Esophagus muscularis mucosa (tissue), 2 donors: ENCODE measurements at regions not wholly inside any gene's neighbourhood (a gene's known extent, or its start where the extent isn't known, plus 50 kb on each side); places are given as distances from the start of the nearest gene placed in this dataset.

Source experiments
- POLR2A ChIP-seq: fragments of 450-650 bp; IDR thresholded peaks from one replicate; pipeline ENCODE4 v1.6.1; 2017; ENCODE audit warnings: antibody characterized with exemption, moderate library complexity, mild to moderate bottlenecking, low read depth
- POLR2AphosphoS5 ChIP-seq, 2 donors: sonication (generic); formaldehyde crosslinking; IDR thresholded peaks; one replicate each; pipeline ENCODE4 v1.6.1; 2017; ENCODE audit warnings: antibody characterized with exemption in 2 of 2

GRCh38 chr6:39998126-39998525 is 63.9 kb upstream of the MOCS1 start:
- TF ChIP-seq POLR2AphosphoS5 (IDR thresholded peaks at IDR 0.05) (no peak), POLR2A (no peak)
